ENCODE measurements at regions not wholly inside any gene's neighbourhood (a gene's known extent, or its start where the extent isn't known, plus 50 kb on each side); places are given as distances from the start of the nearest gene placed in this dataset.

DNA sequence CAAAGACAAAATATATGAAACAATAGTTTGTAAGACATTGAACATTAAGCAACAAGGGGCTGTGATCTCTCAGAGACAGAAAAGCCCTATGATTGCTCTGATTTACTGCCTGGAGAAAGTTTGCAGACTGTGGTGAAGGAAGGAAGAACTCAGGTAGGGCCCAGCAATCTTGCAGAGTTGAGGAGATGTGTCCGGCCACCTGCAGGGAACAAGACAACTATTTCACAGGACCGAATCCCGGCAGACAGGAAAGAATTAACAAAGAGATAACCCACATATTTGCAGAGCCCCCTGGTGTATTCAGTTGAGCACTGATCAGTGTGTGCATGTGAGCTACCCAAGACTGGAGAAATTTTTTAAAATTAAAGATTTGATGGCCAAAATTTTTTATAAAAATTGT, 58.3 kb upstream of the FMN2 start:
- TF ChIP-seq, protein P1, sequence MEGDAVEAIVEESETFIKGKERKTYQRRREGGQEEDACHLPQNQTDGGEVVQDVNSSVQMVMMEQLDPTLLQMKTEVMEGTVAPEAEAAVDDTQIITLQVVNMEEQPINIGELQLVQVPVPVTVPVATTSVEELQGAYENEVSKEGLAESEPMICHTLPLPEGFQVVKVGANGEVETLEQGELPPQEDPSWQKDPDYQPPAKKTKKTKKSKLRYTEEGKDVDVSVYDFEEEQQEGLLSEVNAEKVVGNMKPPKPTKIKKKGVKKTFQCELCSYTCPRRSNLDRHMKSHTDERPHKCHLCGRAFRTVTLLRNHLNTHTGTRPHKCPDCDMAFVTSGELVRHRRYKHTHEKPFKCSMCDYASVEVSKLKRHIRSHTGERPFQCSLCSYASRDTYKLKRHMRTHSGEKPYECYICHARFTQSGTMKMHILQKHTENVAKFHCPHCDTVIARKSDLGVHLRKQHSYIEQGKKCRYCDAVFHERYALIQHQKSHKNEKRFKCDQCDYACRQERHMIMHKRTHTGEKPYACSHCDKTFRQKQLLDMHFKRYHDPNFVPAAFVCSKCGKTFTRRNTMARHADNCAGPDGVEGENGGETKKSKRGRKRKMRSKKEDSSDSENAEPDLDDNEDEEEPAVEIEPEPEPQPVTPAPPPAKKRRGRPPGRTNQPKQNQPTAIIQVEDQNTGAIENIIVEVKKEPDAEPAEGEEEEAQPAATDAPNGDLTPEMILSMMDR (conservative IDR thresholded peaks at IDR 0.05; ENCODE audit: low read depth, low read length), result no peak
- no peak for TF ChIP-seq EZH2 (IDR thresholded peaks at IDR 0.05; ENCODE audit: borderline replicate concordance, low read depth, low read length, poor library complexity, severe bottlenecking)
